GM12891 (cell line): ENCODE measurements at regions not wholly inside any gene's neighbourhood (a gene's known extent, or its start where the extent isn't known, plus 50 kb on each side); places are given as distances from the start of the nearest gene placed in this dataset.

ENCODE experiments used
- DNase-seq: peaks from one replicate; pipeline ENCODE4 v3.0.0; 2011; ENCODE audit warnings: low spot score; ENCODE audit not compliant: insufficient read length
- FAIRE-seq: peaks from 2 replicates; lab custom pipeline; 2011; peaks lifted over from hg19 to GRCh38; lab: Jason Lieb, UNC
- PAX5 ChIP-seq: IDR thresholded peaks from 2 replicates; pipeline ENCODE4 v1.6.1; 2011; ENCODE audit warnings: low read length, moderate library complexity, mild to moderate bottlenecking; ENCODE audit not compliant: insufficient read depth, severe bottlenecking
- POLR2A ChIP-seq: IDR thresholded peaks from 2 replicates; pipeline ENCODE4 v1.6.1; 2011; ENCODE audit warnings: low read depth, low read length, control low read depth
- POLR2AphosphoS5 ChIP-seq: IDR thresholded peaks from 2 replicates; pipeline ENCODE4 v1.6.1; 2011; ENCODE audit warnings: low read depth, low read length, control low read depth
- POU2F2 ChIP-seq: IDR thresholded peaks from 2 replicates; pipeline ENCODE4 v1.6.1; 2011; ENCODE audit warnings: low read depth, mild to moderate bottlenecking, control low read depth, low read length, moderate library complexity
- SPI1 ChIP-seq: IDR thresholded peaks from 2 replicates; pipeline ENCODE4 v1.6.1; 2011; ENCODE audit warnings: low read depth, low read length, control low read depth
- TAF1 ChIP-seq: IDR thresholded peaks from 2 replicates; pipeline ENCODE4 v1.6.1; 2011; ENCODE audit warnings: low read depth, low read length, control low read depth

DNA sequence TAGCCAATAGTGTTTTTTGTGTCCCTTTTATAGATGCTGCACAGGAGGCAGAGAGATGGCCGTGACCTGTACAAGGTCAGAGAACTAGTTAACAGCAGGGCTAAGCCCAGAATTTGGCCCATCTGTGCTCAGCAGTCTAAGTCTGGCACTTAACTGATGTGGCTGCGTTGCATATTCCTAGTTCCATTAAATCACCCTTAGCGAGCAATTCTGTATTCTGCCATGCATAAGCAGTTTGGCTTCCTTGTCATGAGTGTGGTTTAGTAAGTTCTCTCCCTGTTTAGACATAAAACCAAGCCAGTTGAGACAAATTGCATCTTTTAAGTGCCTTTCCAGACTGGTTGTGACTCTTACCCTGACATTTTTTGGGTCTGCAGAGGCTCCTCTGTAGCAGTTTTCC lies 230.6 kb upstream of the TENM4 start:
- FAIRE-seq = no peak
- TF ChIP-seq TAF1 (no peak), POLR2A (no peak), POLR2AphosphoS5 (no peak), PAX5 (no peak), POU2F2 (no peak), SPI1 (no peak)
- DNase-seq = no peak

GRCh38 chr11:79670882-79671281 lies 230.1 kb upstream of the TENM4 start:
- FAIRE-seq = no peak
- no peak for DNase-seq
- no peak for TF ChIP-seq TAF1
- TF ChIP-seq POLR2A = no peak
- no peak for TF ChIP-seq SPI1
- TF ChIP-seq POLR2AphosphoS5 = no peak
- no peak for TF ChIP-seq POU2F2
- no peak for TF ChIP-seq PAX5

- TF ChIP-seq PAX5 (no peak), POLR2A (no peak), POU2F2 (no peak), POLR2AphosphoS5 (no peak), SPI1 (no peak), TAF1 (no peak)
- no peak for FAIRE-seq
- DNase-seq = no peak
Observed at GRCh38 chr11:79668575-79668974, 227.7 kb upstream of the TENM4 start.

GRCh38 chr11:79667380-79667779 lies 226.6 kb upstream of the TENM4 start:
- TF ChIP-seq TAF1 (no peak), POU2F2 (no peak), SPI1 (no peak)
- FAIRE-seq = no peak
- DNase-seq = no peak

DNA sequence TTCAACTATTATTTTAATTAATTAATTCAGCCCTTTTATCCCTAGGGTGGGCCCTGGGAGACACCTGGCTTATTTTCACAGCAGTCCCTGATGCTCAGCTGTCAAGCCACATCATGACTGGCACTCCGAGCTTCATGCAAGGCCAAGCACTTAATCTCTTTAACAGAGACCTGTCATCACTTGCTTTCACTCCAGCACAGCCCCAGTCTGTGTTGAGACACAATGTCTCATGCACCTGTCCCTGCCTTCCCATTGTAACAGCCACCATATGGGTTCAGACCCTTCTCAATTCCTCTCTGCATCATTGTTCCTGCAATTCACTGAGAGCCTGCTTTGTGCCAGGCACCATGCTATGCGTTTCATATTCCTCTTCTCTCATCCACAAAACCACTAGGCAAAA lies 222.2 kb upstream of the TENM4 start:
- no peak for DNase-seq
- FAIRE-seq = no peak
- no peak for TF ChIP-seq PAX5
- no peak for TF ChIP-seq SPI1
- TF ChIP-seq TAF1 = no peak
- TF ChIP-seq POU2F2 = no peak
- no peak for TF ChIP-seq POLR2AphosphoS5
- TF ChIP-seq POLR2A = no peak

GRCh38 chr11:79661373-79661772 lies 220.5 kb upstream of the TENM4 start:
- DNase-seq (no peak), FAIRE-seq (no peak)
- TF ChIP-seq POLR2A (no peak), POLR2AphosphoS5 (no peak), TAF1 (no peak), SPI1 (no peak), PAX5 (no peak), POU2F2 (no peak)

GRCh38 chr11:79648766-79649520 lies 208.1 kb upstream of the TENM4 start:
- TF ChIP-seq POLR2A = no peak
- FAIRE-seq (no peak), DNase-seq (no peak)

DNA sequence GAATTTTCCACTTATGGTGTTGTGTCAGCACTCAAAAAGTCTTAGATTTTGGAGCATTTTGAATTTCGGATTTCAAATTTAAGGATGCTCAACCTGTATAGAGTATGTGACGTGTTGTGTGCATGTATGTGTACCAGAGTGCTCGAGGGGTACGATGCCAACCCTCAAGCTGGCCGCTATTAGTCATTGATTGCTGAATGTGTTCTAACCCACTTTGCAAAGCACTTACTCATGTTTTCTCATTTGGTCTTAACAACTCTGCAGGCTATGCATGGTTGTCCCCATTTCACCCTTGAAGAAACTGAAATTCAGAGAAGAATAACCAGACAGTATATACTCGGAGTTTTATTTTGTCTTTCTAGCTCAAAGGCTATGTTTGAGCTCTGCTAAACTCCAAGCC lies 196.4 kb upstream of the TENM4 start:
- no peak for TF ChIP-seq POLR2A
- no peak for TF ChIP-seq SPI1
- no peak for TF ChIP-seq POLR2AphosphoS5
- TF ChIP-seq TAF1 = no peak
- TF ChIP-seq PAX5 = no peak
- TF ChIP-seq POU2F2 = no peak
- DNase-seq (no peak), FAIRE-seq (no peak)

GRCh38 chr11:79634905-79635304 lies 194.1 kb upstream of the TENM4 start:
- DNase-seq (no peak), FAIRE-seq (no peak)
- TF ChIP-seq POLR2A (no peak), POU2F2 (no peak), PAX5 (no peak), POLR2AphosphoS5 (no peak), SPI1 (no peak), TAF1 (no peak)

- DNase-seq (no peak), FAIRE-seq (no peak)
- TF ChIP-seq TAF1 = no peak
- no peak for TF ChIP-seq PAX5
- no peak for TF ChIP-seq POLR2A
- TF ChIP-seq POU2F2 = no peak
- no peak for TF ChIP-seq SPI1
- TF ChIP-seq POLR2AphosphoS5 = no peak
Observed at GRCh38 chr11:79627281-79627680, 186.5 kb upstream of the TENM4 start.
